GM12864 (cell line): ENCODE measurements at regions not wholly inside any gene's neighbourhood (a gene's known extent, or its start where the extent isn't known, plus 50 kb on each side); places are given as distances from the start of the nearest gene placed in this dataset.

Experiments used
- DNase-seq: peaks from one replicate; pipeline ENCODE4 v3.0.0-alpha.2; 2011; ENCODE audit warnings: low read depth
- H3K4me3 ChIP-seq: 2 replicates; pipeline ENCODE4 v1.5.1; 2011; ENCODE audit warnings: mild to moderate bottlenecking, low read depth, low read length, control low read depth
- CTCF ChIP-seq: IDR thresholded peaks from 2 replicates; pipeline ENCODE4 v1.5.1; 2011; ENCODE audit warnings: low read depth, mild to moderate bottlenecking, moderate library complexity, low read length, control low read depth, inconsistent platforms; ENCODE audit errors: missing control alignments

GRCh38 chr12:75764091-75764841 lies 252.9 kb upstream of the KRR1 start:
- DNase-seq: no peak
- H3K4me3 ChIP-seq: no peak overlapping the region
- TF ChIP-seq CTCF: no peak

GRCh38 chr12:75760573-75761294 lies 249.3 kb upstream of the KRR1 start:
- DNase-seq: no peak
- no peak for TF ChIP-seq CTCF
- no peak overlapping the region for H3K4me3 ChIP-seq

GRCh38 chr12:75759842-75760572 lies 248.6 kb upstream of the KRR1 start:
- no peak for TF ChIP-seq CTCF
- DNase-seq: no peak
- H3K4me3 ChIP-seq: no peak overlapping the region

- H3K4me3 ChIP-seq: no peak overlapping the region
- DNase-seq: no peak
- TF ChIP-seq CTCF: no peak
Measured at GRCh38 chr12:75759196-75759595, 247.8 kb upstream of the KRR1 start.

GRCh38 chr12:75756771-75757170 lies 245.4 kb upstream of the KRR1 start:
- DNase-seq: no peak
- no peak for TF ChIP-seq CTCF
- no peak overlapping the region for H3K4me3 ChIP-seq

- no peak overlapping the region for H3K4me3 ChIP-seq
- no peak for DNase-seq
- TF ChIP-seq CTCF: no peak
Measured at GRCh38 chr12:75756111-75756510, 244.7 kb upstream of the KRR1 start.
